K562 (cell line): ENCODE measurements at regions not wholly inside any gene's neighbourhood (a gene's known extent, or its start where the extent isn't known, plus 50 kb on each side); places are given as distances from the start of the nearest gene placed in this dataset.
A peak's percentile ranks its signal among the peaks of the same experiment; 100 is the strongest.

Source experiments
- ADNP ChIP-seq: fragments of 200-800 bp; sonication (Bioruptor generic); IDR thresholded peaks from 2 replicates; pipeline ENCODE4 v1.6.1; 2016; ENCODE audit warnings: missing genetic modification characterization, missing compliant biosample characterization
- BRCA1 ChIP-seq, 2 experiments: fragments of 450-650 bp in 1 of 2; sonication (generic) in 1 of 2; formaldehyde crosslinking in 1 of 2; IDR thresholded peaks; 2 replicates each; pipeline versions ENCODE4 v1.5.0 to v1.6.1; 2017 to 2020; ENCODE audit warnings: mild to moderate bottlenecking in 1 of 2, missing genetic modification reagents in 1 of 2
- CREBBP ChIP-seq: IDR thresholded peaks from one replicate; pipeline ENCODE4 v1.6.1; 2012; ENCODE audit warnings: low read depth, mild to moderate bottlenecking, control low read depth, inconsistent platforms, low read length
- CREM ChIP-seq: IDR thresholded peaks from 2 replicates; pipeline ENCODE4 v1.6.1; 2014; ENCODE audit warnings: antibody characterized with exemption, low read depth
- ELF1 ChIP-seq: fragments of 200-800 bp; sonication (Bioruptor generic); IDR thresholded peaks from 2 replicates; pipeline ENCODE4 v1.6.1; 2016; ENCODE audit warnings: missing genetic modification characterization, missing compliant biosample characterization
- ELF4 ChIP-seq: fragments of 450-650 bp; formaldehyde crosslinking; IDR thresholded peaks from 2 replicates; pipeline ENCODE4 v1.4.0; 2022; ENCODE audit warnings: missing genetic modification characterization
- JUN ChIP-seq, 2 experiments: sonication (generic) in 1 of 2; formaldehyde crosslinking in 1 of 2; IDR thresholded peaks; 2 replicates each; pipeline versions ENCODE4 v1.6.1 to v1.8.0; 2012 to 2022; ENCODE audit warnings: borderline replicate concordance in 2 of 2, mild to moderate bottlenecking in 2 of 2, improper control_type of control experiment in 1 of 2, low read depth in 1 of 2, low read length in 1 of 2, missing genetic modification reagents in 1 of 2
- NFATC3 ChIP-seq: fragments of 450-650 bp; IDR thresholded peaks from 2 replicates; pipeline ENCODE4 v1.6.1; 2017; ENCODE audit warnings: mild to moderate bottlenecking
- RBM25 ChIP-seq: fragments of 200-400 bp; formaldehyde crosslinking; IDR thresholded peaks from 2 replicates; pipeline ENCODE4 v1.6.1; 2018; ENCODE audit warnings: low read length, low read depth, moderate library complexity; ENCODE audit not compliant: severe bottlenecking
- RBM39 ChIP-seq: fragments of 200-400 bp; formaldehyde crosslinking; optimal IDR thresholded peaks from 2 replicates; pipeline ENCODE3; 2018; ENCODE audit warnings: low read depth, low read length
- SMARCE1 ChIP-seq: fragments of 450-650 bp; IDR thresholded peaks from 2 replicates; pipeline ENCODE4 v1.7.1; 2016; ENCODE audit warnings: mild to moderate bottlenecking
- ZNF212 ChIP-seq: fragments of 450-650 bp; formaldehyde crosslinking; IDR thresholded peaks from 2 replicates; pipeline ENCODE4 v1.4.0; 2020; ENCODE audit warnings: mild to moderate bottlenecking
- ZNF224 ChIP-seq: sonication (generic); formaldehyde crosslinking; IDR thresholded peaks from 2 replicates; pipeline ENCODE4 v1.8.0; 2022; ENCODE audit warnings: mild to moderate bottlenecking, missing genetic modification reagents
- ZNF3 ChIP-seq: fragments of 250-450 bp; sonication (Bioruptor Pico); IDR thresholded peaks from 2 replicates; pipeline ENCODE4 v1.5.0; 2021; ENCODE audit warnings: mild to moderate bottlenecking, moderate library complexity
- ZNF311 ChIP-seq: fragments of 250-450 bp; sonication (Bioruptor Pico); IDR thresholded peaks from 2 replicates; pipeline ENCODE4 v1.4.0; 2020; ENCODE audit warnings: mild to moderate bottlenecking, moderate library complexity
- ZNF444 ChIP-seq: fragments of 250-450 bp; sonication (Bioruptor Pico); IDR thresholded peaks from 2 replicates; pipeline ENCODE4 v1.4.0; 2020; ENCODE audit warnings: mild to moderate bottlenecking, moderate library complexity
- ZNF766 ChIP-seq: fragments of 200-800 bp; sonication (Bioruptor generic); conservative IDR thresholded peaks from 2 replicates; pipeline ENCODE4 v1.6.1; 2016; ENCODE audit warnings: missing genetic modification characterization, missing compliant biosample characterization
- TF ChIP-seq, protein P1 (sequence below): sonication (generic); formaldehyde crosslinking; IDR thresholded peaks from 2 replicates; pipeline ENCODE4 v1.8.1; 2023; ENCODE audit warnings: mild to moderate bottlenecking, missing genetic modification reagents
- TF ChIP-seq, protein P2 (sequence below): fragments of 150-350 bp; IDR thresholded peaks from 2 replicates; pipeline ENCODE4 v1.6.1; 2014; ENCODE audit warnings: low read depth, mild to moderate bottlenecking, low read length, borderline replicate concordance
- TF ChIP-seq, protein P3 (sequence below): fragments of 250-450 bp; sonication (Bioruptor Pico); IDR thresholded peaks from 2 replicates; pipeline ENCODE4 v1.4.0; 2020
- TF ChIP-seq, protein P4 (sequence below): fragments of 450-650 bp; formaldehyde crosslinking; IDR thresholded peaks from 2 replicates; pipeline ENCODE4 v1.4.0; 2020; ENCODE audit warnings: mild to moderate bottlenecking, moderate library complexity

DNA sequence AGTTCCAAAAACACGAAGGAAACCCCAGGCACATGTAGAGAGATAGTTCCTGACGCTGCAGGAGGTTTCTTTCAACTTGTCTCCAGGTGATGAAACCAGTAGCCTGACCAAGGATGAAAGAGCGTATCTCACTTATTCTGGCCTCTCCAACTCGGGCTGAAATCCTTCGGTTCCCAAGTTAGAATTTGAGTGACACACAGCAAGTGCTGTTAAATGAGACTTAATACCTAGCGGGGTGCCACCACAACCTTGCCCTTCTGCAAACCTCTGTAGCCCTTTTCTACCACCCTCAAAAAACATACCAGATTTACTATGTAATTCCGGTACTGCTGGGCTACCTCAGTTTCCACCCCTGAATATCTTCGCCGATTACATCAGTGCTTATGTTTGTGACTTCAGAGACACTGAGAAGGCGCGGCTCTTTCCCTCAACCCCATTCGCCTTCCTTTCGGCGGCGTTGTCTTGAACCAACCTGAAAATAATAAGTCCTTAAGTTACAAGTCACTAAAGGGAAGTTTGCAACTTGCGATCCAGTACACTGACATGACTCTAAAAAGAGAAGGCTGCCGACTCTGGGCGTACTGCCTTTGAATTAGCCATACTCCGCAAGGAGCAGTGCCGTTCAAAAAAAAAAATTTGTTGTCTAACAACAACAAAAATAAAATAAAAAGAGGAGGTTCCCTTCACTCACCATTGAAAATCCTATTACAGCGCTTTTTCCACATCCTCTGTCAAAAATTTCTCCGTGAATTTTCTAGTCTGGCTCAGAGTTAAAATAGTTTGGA, 194.9 kb upstream of the ZNF184 start (continued):
- no peak for TF ChIP-seq ELF4
- TF ChIP-seq, protein P1, sequence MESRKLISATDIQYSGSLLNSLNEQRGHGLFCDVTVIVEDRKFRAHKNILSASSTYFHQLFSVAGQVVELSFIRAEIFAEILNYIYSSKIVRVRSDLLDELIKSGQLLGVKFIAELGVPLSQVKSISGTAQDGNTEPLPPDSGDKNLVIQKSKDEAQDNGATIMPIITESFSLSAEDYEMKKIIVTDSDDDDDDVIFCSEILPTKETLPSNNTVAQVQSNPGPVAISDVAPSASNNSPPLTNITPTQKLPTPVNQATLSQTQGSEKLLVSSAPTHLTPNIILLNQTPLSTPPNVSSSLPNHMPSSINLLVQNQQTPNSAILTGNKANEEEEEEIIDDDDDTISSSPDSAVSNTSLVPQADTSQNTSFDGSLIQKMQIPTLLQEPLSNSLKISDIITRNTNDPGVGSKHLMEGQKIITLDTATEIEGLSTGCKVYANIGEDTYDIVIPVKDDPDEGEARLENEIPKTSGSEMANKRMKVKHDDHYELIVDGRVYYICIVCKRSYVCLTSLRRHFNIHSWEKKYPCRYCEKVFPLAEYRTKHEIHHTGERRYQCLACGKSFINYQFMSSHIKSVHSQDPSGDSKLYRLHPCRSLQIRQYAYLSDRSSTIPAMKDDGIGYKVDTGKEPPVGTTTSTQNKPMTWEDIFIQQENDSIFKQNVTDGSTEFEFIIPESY (CRISPR knock-in tag), result peak; percentile 16; the same call in 1 of the 2 replicates
- no peak for TF ChIP-seq ZNF444 (CRISPR knock-in tag)
- no peak for TF ChIP-seq ZNF3 (CRISPR knock-in tag)
- TF ChIP-seq, protein P2, sequence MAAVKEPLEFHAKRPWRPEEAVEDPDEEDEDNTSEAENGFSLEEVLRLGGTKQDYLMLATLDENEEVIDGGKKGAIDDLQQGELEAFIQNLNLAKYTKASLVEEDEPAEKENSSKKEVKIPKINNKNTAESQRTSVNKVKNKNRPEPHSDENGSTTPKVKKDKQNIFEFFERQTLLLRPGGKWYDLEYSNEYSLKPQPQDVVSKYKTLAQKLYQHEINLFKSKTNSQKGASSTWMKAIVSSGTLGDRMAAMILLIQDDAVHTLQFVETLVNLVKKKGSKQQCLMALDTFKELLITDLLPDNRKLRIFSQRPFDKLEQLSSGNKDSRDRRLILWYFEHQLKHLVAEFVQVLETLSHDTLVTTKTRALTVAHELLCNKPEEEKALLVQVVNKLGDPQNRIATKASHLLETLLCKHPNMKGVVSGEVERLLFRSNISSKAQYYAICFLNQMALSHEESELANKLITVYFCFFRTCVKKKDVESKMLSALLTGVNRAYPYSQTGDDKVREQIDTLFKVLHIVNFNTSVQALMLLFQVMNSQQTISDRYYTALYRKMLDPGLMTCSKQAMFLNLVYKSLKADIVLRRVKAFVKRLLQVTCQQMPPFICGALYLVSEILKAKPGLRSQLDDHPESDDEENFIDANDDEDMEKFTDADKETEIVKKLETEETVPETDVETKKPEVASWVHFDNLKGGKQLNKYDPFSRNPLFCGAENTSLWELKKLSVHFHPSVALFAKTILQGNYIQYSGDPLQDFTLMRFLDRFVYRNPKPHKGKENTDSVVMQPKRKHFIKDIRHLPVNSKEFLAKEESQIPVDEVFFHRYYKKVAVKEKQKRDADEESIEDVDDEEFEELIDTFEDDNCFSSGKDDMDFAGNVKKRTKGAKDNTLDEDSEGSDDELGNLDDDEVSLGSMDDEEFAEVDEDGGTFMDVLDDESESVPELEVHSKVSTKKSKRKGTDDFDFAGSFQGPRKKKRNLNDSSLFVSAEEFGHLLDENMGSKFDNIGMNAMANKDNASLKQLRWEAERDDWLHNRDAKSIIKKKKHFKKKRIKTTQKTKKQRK, result no peak
- TF ChIP-seq CREBBP, result no peak
- TF ChIP-seq RBM25, result no peak
- TF ChIP-seq ZNF311 (CRISPR knock-in tag), result no peak
- TF ChIP-seq JUN (IDR thresholded peaks at IDR 0.05; ENCODE audit: borderline replicate concordance, low read depth, low read length), result 0 out of 2 replicates have a peak, but pooled peaks have one; percentile 5
- TF ChIP-seq JUN (CRISPR knock-in tag; IDR thresholded peaks at IDR 0.05; ENCODE audit: borderline replicate concordance), result no peak
- peak; percentile 14 for TF ChIP-seq RBM39
- TF ChIP-seq ZNF212 (CRISPR knock-in tag), result no peak
- no peak for TF ChIP-seq NFATC3
- TF ChIP-seq CREM, result no peak
- TF ChIP-seq, protein P3, sequence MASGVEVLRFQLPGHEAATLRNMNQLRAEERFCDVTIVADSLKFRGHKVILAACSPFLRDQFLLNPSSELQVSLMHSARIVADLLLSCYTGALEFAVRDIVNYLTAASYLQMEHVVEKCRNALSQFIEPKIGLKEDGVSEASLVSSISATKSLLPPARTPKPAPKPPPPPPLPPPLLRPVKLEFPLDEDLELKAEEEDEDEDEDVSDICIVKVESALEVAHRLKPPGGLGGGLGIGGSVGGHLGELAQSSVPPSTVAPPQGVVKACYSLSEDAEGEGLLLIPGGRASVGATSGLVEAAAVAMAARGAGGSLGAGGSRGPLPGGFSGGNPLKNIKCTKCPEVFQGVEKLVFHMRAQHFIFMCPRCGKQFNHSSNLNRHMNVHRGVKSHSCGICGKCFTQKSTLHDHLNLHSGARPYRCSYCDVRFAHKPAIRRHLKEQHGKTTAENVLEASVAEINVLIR (CRISPR knock-in tag), result no peak
- TF ChIP-seq ZNF766 (CRISPR knock-in tag), result peak; percentile 49; the same call in 1 of the 2 replicates
- 0 out of 2 replicates have a peak, but pooled peaks have one; percentile 16 for TF ChIP-seq ELF1 (tag)
- TF ChIP-seq ADNP (tag), result no peak
- TF ChIP-seq BRCA1 (IDR thresholded peaks at IDR 0.05), result no peak
- no peak for TF ChIP-seq BRCA1 (CRISPR knock-in tag; IDR thresholded peaks at IDR 0.05)
- TF ChIP-seq ZNF224, result no peak
- TF ChIP-seq SMARCE1, result no peak
- TF ChIP-seq, protein P4, sequence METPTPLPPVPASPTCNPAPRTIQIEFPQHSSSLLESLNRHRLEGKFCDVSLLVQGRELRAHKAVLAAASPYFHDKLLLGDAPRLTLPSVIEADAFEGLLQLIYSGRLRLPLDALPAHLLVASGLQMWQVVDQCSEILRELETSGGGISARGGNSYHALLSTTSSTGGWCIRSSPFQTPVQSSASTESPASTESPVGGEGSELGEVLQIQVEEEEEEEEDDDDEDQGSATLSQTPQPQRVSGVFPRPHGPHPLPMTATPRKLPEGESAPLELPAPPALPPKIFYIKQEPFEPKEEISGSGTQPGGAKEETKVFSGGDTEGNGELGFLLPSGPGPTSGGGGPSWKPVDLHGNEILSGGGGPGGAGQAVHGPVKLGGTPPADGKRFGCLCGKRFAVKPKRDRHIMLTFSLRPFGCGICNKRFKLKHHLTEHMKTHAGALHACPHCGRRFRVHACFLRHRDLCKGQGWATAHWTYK (CRISPR knock-in tag), result no peak
